ENCODE measurements at regions not wholly inside any gene's neighbourhood (a gene's known extent, or its start where the extent isn't known, plus 50 kb on each side); places are given as distances from the start of the nearest gene placed in this dataset.

DNA sequence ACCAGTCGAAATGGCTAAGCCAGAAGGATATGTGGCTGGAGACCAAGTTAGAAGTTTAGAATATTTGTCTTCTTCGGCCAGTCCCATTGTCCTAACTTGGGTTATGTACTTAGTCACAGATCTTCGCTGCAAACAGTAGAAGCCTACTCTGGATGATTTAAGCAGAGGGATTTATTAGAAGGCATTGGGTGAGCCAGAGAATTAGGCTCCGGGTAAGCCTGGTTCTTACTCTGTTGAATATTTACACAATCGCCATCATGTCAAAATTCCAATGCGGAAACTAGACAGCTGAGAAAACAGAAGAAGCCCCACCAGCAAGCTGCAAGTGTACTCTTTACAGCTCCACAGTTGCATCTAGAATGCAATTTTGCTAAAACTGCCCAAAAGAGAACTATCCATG lies 276.6 kb downstream of the CMPK2 start:
- TF ChIP-seq CTCF (IDR thresholded peaks at IDR 0.05), result no peak
- TF ChIP-seq, protein P1, sequence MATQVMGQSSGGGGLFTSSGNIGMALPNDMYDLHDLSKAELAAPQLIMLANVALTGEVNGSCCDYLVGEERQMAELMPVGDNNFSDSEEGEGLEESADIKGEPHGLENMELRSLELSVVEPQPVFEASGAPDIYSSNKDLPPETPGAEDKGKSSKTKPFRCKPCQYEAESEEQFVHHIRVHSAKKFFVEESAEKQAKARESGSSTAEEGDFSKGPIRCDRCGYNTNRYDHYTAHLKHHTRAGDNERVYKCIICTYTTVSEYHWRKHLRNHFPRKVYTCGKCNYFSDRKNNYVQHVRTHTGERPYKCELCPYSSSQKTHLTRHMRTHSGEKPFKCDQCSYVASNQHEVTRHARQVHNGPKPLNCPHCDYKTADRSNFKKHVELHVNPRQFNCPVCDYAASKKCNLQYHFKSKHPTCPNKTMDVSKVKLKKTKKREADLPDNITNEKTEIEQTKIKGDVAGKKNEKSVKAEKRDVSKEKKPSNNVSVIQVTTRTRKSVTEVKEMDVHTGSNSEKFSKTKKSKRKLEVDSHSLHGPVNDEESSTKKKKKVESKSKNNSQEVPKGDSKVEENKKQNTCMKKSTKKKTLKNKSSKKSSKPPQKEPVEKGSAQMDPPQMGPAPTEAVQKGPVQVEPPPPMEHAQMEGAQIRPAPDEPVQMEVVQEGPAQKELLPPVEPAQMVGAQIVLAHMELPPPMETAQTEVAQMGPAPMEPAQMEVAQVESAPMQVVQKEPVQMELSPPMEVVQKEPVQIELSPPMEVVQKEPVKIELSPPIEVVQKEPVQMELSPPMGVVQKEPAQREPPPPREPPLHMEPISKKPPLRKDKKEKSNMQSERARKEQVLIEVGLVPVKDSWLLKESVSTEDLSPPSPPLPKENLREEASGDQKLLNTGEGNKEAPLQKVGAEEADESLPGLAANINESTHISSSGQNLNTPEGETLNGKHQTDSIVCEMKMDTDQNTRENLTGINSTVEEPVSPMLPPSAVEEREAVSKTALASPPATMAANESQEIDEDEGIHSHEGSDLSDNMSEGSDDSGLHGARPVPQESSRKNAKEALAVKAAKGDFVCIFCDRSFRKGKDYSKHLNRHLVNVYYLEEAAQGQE (IDR thresholded peaks at IDR 0.05; ENCODE audit: insufficient read depth in 1 of 2, low read depth in 2 of 2, low read length in 1 of 2), result no peak
- TF ChIP-seq SIN3A (IDR thresholded peaks at IDR 0.05; ENCODE audit: borderline replicate concordance, insufficient read depth, low read depth, low read length), result no peak
